ENCODE measurements at regions not wholly inside any gene's neighbourhood (a gene's known extent, or its start where the extent isn't known, plus 50 kb on each side); places are given as distances from the start of the nearest gene placed in this dataset.
"Not testable (repeated sequence)": the region's sequence is repeated elsewhere in the genome, so short reads cannot be mapped to it uniquely, and the experiment has no call there.

- H3K9me3 ChIP-seq (ENCODE audit: control insufficient read depth, insufficient read depth, low read length): peaks cover 2% of the 10 kb centered on the region
- H3K36me3 ChIP-seq (ENCODE audit: control insufficient read depth, insufficient read depth, low read length): no peaks in the 10 kb centered on the region
- WGBS (ENCODE audit: insufficient coverage): 100% methylated on average over 1 of the region's 1 CpG
- no peak overlapping the region for H3K27ac ChIP-seq (ENCODE audit: low read depth, low read length)
- no peak for DNase-seq (ENCODE audit: low read depth in 4 of 6, low spot score in 6 of 6)
- H3K27me3 ChIP-seq (ENCODE audit: control insufficient read depth, insufficient read depth, low read length): no peaks in the 10 kb centered on the region
- no peak overlapping the region for H3K4me3 ChIP-seq (ENCODE audit: low read depth, low read length)
- no peaks in the 10 kb centered on the region for H3K4me1 ChIP-seq (ENCODE audit: control insufficient read depth, insufficient read depth, low read length)
Observed at GRCh38 chr14:97061714-97062113, 264.5 kb downstream of the VRK1 start.

- Histone ChIP-seq H3K27me3 (ENCODE audit: control insufficient read depth, insufficient read depth, low read length) (no peaks in the 10 kb centered on the region), H3K4me3 (ENCODE audit: low read depth, low read length) (no peak overlapping the region), H3K4me1 (ENCODE audit: control insufficient read depth, insufficient read depth, low read length) (no peaks in the 10 kb centered on the region), H3K27ac (ENCODE audit: low read depth, low read length) (no peak overlapping the region), H3K36me3 (ENCODE audit: control insufficient read depth, insufficient read depth, low read length) (no peaks in the 10 kb centered on the region), H3K9me3 (ENCODE audit: control insufficient read depth, insufficient read depth, low read length) (peaks cover 2% of the 10 kb centered on the region)
- WGBS (ENCODE audit: insufficient coverage): 87% methylated on average over 7 of the region's 7 CpGs
- DNase-seq (ENCODE audit: low read depth in 4 of 6, low spot score in 6 of 6): no peak
Observed at GRCh38 chr14:97065305-97066067, 268.3 kb downstream of the VRK1 start.

- WGBS (ENCODE audit: insufficient coverage): 85% methylated on average over 5 of the region's 6 CpGs
- Histone ChIP-seq H3K4me3 (ENCODE audit: low read depth, low read length) (no peak overlapping the region), H3K4me1 (ENCODE audit: control insufficient read depth, insufficient read depth, low read length) (no peaks in the 10 kb centered on the region), H3K27me3 (ENCODE audit: control insufficient read depth, insufficient read depth, low read length) (no peaks in the 10 kb centered on the region), H3K36me3 (ENCODE audit: control insufficient read depth, insufficient read depth, low read length) (no peaks in the 10 kb centered on the region), H3K9me3 (ENCODE audit: control insufficient read depth, insufficient read depth, low read length) (peaks cover 2% of the 10 kb centered on the region), H3K27ac (ENCODE audit: low read depth, low read length) (no peak overlapping the region)
- no peak for DNase-seq (ENCODE audit: low read depth in 4 of 6, low spot score in 6 of 6)
Observed at GRCh38 chr14:97066068-97066899, 269.1 kb downstream of the VRK1 start.

GRCh38 chr14:97068293-97068692 is 271.1 kb downstream of the VRK1 start:
- not testable (repeated sequence) for H3K4me3 ChIP-seq (ENCODE audit: low read depth, low read length); H3K27me3 ChIP-seq (ENCODE audit: control insufficient read depth, insufficient read depth, low read length); H3K27ac ChIP-seq (ENCODE audit: low read depth, low read length); H3K4me1 ChIP-seq (ENCODE audit: control insufficient read depth, insufficient read depth, low read length); DNase-seq (ENCODE audit: low read depth in 4 of 6, low spot score in 6 of 6); H3K9me3 ChIP-seq (ENCODE audit: control insufficient read depth, insufficient read depth, low read length); H3K36me3 ChIP-seq (ENCODE audit: control insufficient read depth, insufficient read depth, low read length)
- 100% methylated on average over 1 of the region's 1 CpG for WGBS (ENCODE audit: insufficient coverage)

GRCh38 chr14:97070259-97070658 is 273.1 kb downstream of the VRK1 start:
- Histone ChIP-seq H3K9me3 (ENCODE audit: control insufficient read depth, insufficient read depth, low read length) (no peaks in the 10 kb centered on the region), H3K27ac (ENCODE audit: low read depth, low read length) (no peak overlapping the region)
- peak in 2 of 6 donors; percentile 43 to 69 for DNase-seq (ENCODE audit: low read depth in 4 of 6, low spot score in 6 of 6)

GRCh38 chr14:97071177-97071576 is 274.0 kb downstream of the VRK1 start:
- no peaks in the 10 kb centered on the region for H3K36me3 ChIP-seq (ENCODE audit: control insufficient read depth, insufficient read depth, low read length)
- H3K27me3 ChIP-seq (ENCODE audit: control insufficient read depth, insufficient read depth, low read length): no peaks in the 10 kb centered on the region
- no peak overlapping the region for H3K27ac ChIP-seq (ENCODE audit: low read depth, low read length)
- DNase-seq (ENCODE audit: low read depth in 4 of 6, low spot score in 6 of 6): no peak
- WGBS (ENCODE audit: insufficient coverage): 43% methylated on average over 6 of the region's 8 CpGs
- H3K4me1 ChIP-seq (ENCODE audit: control insufficient read depth, insufficient read depth, low read length): no peaks in the 10 kb centered on the region
- no peaks in the 10 kb centered on the region for H3K9me3 ChIP-seq (ENCODE audit: control insufficient read depth, insufficient read depth, low read length)
- H3K4me3 ChIP-seq (ENCODE audit: low read depth, low read length): no peak overlapping the region

More at GRCh38 chr14:97070259-97070658, 273.1 kb downstream of the VRK1 start:
- no peak overlapping the region for H3K4me3 ChIP-seq (ENCODE audit: low read depth, low read length)
- H3K4me1 ChIP-seq (ENCODE audit: control insufficient read depth, insufficient read depth, low read length): no peaks in the 10 kb centered on the region
- no peaks in the 10 kb centered on the region for H3K36me3 ChIP-seq (ENCODE audit: control insufficient read depth, insufficient read depth, low read length)
- H3K27me3 ChIP-seq (ENCODE audit: control insufficient read depth, insufficient read depth, low read length): no peaks in the 10 kb centered on the region
- WGBS (ENCODE audit: insufficient coverage): no CpG with 5 or more reads among the region's 6 CpGs

- H3K36me3 ChIP-seq (ENCODE audit: control insufficient read depth, insufficient read depth, low read length): no peaks in the 10 kb centered on the region
- no peaks in the 10 kb centered on the region for H3K9me3 ChIP-seq (ENCODE audit: control insufficient read depth, insufficient read depth, low read length)
- no peak overlapping the region for H3K4me3 ChIP-seq (ENCODE audit: low read depth, low read length)
- no peaks in the 10 kb centered on the region for H3K27me3 ChIP-seq (ENCODE audit: control insufficient read depth, insufficient read depth, low read length)
- 86% methylated on average over 2 of the region's 5 CpGs for WGBS (ENCODE audit: insufficient coverage)
- no peak overlapping the region for H3K27ac ChIP-seq (ENCODE audit: low read depth, low read length)
- peaks cover 8% of the 10 kb centered on the region for H3K4me1 ChIP-seq (ENCODE audit: control insufficient read depth, insufficient read depth, low read length)
- no peak for DNase-seq (ENCODE audit: low read depth in 4 of 6, low spot score in 6 of 6)
Observed at GRCh38 chr14:97073622-97074021, 276.4 kb downstream of the VRK1 start.

- Histone ChIP-seq H3K36me3 (ENCODE audit: control insufficient read depth, insufficient read depth, low read length) (no peaks in the 10 kb centered on the region), H3K27ac (ENCODE audit: low read depth, low read length) (no peak overlapping the region), H3K4me1 (ENCODE audit: control insufficient read depth, insufficient read depth, low read length) (peaks cover 8% of the 10 kb centered on the region), H3K27me3 (ENCODE audit: control insufficient read depth, insufficient read depth, low read length) (no peaks in the 10 kb centered on the region), H3K9me3 (ENCODE audit: control insufficient read depth, insufficient read depth, low read length) (no peaks in the 10 kb centered on the region), H3K4me3 (ENCODE audit: low read depth, low read length) (no peak overlapping the region)
- WGBS (ENCODE audit: insufficient coverage): no CpG with 5 or more reads among the region's 6 CpGs
- DNase-seq (ENCODE audit: low read depth in 4 of 6, low spot score in 6 of 6): no peak
Observed at GRCh38 chr14:97074456-97074855, 277.3 kb downstream of the VRK1 start.

GRCh38 chr14:97074856-97075255 is 277.7 kb downstream of the VRK1 start:
- peaks cover 8% of the 10 kb centered on the region for H3K4me1 ChIP-seq (ENCODE audit: control insufficient read depth, insufficient read depth, low read length)
- no peak overlapping the region for H3K4me3 ChIP-seq (ENCODE audit: low read depth, low read length)
- H3K36me3 ChIP-seq (ENCODE audit: control insufficient read depth, insufficient read depth, low read length): no peaks in the 10 kb centered on the region
- no peak overlapping the region for H3K27ac ChIP-seq (ENCODE audit: low read depth, low read length)
- no peaks in the 10 kb centered on the region for H3K9me3 ChIP-seq (ENCODE audit: control insufficient read depth, insufficient read depth, low read length)
- peak in 1 of 6 donors; percentile 62 for DNase-seq (ENCODE audit: low read depth in 4 of 6, low spot score in 6 of 6)
- H3K27me3 ChIP-seq (ENCODE audit: control insufficient read depth, insufficient read depth, low read length): no peaks in the 10 kb centered on the region
- 52% methylated on average over 3 of the region's 6 CpGs for WGBS (ENCODE audit: insufficient coverage)

All from spinal cord (tissue), 9 donors.